GM20000 (cell line): ENCODE measurements at regions not wholly inside any gene's neighbourhood (a gene's known extent, or its start where the extent isn't known, plus 50 kb on each side); places are given as distances from the start of the nearest gene placed in this dataset.
"Not testable (repeated sequence)": the region's sequence is repeated elsewhere in the genome, so short reads cannot be mapped to it uniquely, and the experiment has no call there.

Experiments used
- DNase-seq: peaks from one replicate; pipeline ENCODE4 v3.0.0; 2012; ENCODE audit warnings: low spot score
- CTCF ChIP-seq: IDR thresholded peaks from 2 replicates; pipeline ENCODE4 v1.5.1; 2012; ENCODE audit warnings: mild to moderate bottlenecking, control low read depth; ENCODE audit errors: extremely low read depth, missing control alignments

DNA sequence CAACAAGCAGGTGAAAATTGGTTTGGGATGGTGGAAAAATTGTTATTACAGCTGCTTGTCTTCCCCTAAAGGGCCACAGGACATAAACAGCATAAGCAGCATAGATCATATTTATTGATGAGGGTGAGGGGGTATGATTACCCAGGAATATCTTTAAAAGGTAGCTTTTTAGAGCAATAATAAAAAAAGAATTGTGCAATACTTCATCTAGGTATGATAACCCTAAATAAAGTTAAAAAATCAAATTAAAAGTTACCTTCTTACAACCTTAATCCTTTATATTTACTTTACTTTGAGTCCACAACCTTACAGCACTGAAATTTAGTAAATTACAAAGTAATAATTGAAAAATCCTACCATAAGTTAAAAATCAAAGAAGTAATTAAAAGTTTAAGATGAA is 653.3 kb upstream of the RGS18 start:
- no peak for DNase-seq
- no peak for TF ChIP-seq CTCF

DNA sequence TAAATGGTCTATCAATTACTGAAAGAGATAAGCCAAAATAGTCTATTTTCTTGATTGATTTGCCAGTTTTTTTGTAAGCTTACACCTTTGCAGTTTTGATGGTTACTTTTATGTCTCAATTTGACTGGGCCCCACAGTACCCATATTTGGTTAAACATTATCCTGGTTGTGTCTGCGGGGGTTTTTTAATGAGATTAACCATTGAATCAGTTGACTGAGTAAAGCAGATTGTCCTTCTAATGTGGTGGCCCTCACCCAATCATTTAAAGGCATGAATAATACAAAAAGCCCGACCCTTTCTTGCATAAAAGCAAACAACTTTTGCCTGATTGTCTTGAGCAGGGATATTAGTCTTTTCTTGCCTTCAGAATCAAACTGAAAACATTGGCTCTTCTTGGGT is 650.0 kb upstream of the RGS18 start:
- no peak for TF ChIP-seq CTCF
- no peak for DNase-seq

- not testable (repeated sequence) for DNase-seq
Observed at GRCh38 chr1:191511480-191511879, 646.8 kb upstream of the RGS18 start.

GRCh38 chr1:191517826-191518225 is 640.4 kb upstream of the RGS18 start:
- DNase-seq: no peak
- TF ChIP-seq CTCF: no peak

- no peak for DNase-seq
- no peak for TF ChIP-seq CTCF
Observed at GRCh38 chr1:191519519-191519918, 638.7 kb upstream of the RGS18 start.

- DNase-seq: no peak
- TF ChIP-seq CTCF: no peak
Observed at GRCh38 chr1:191520345-191520744, 637.9 kb upstream of the RGS18 start.

DNA sequence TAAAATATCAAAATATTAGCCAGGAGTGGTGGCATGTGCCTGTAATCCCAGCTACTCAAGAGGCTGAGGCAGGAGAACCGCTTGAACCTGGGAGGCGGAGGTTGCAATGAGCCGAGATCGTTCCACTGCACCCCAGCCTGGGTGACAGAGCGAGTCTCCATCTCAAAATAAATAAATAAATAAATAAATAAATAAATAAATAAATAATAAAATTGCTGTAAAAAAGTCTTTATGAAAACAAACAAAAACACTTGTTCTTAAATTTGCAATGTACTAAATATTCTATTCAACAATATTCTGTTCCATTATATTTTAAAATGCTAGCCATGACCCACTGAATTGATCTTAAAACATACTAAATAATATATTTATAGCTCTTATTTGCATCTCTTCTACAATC is 632.3 kb upstream of the RGS18 start:
- DNase-seq: not testable (repeated sequence)

GRCh38 chr1:191528275-191528674 is 630.0 kb upstream of the RGS18 start:
- no peak for DNase-seq
- no peak for TF ChIP-seq CTCF

DNA sequence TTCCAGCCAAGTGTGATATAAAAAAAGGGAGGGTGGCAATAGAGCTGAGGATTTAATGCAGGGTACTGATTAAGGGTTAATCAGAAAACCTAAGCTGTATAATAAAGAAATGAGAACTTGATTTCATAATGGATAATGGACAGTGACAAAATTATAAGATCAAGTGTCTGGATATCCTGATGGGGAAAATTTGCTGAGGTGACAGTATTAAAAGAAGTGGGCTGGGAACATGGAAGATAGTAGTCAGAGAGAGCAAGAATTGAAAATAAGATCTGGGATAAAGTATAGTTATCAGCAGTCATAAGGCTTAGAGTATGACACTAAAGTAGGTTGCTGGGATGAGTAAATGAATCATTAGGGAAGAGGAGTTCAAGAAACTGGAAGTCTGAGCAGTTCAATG is 627.3 kb upstream of the RGS18 start:
- no peak for DNase-seq
- no peak for TF ChIP-seq CTCF
